ENCODE measurements at regions not wholly inside any gene's neighbourhood (a gene's known extent, or its start where the extent isn't known, plus 50 kb on each side); places are given as distances from the start of the nearest gene placed in this dataset.

GRCh38 chr6:106918115-106918514 is 56.4 kb downstream of the CD24 start:
- in situ Hi-C loops (cut with HindIII; ENCODE audit: low pct_unique_long_range_greater_than_20kb, low sequenced_read_pairs) = no loop called here
- DNase-seq (ENCODE audit: low read depth) = no peak

GRCh38 chr6:106916891-106917290 is 57.6 kb downstream of the CD24 start:
- no peak for DNase-seq (ENCODE audit: low read depth)
- in situ Hi-C loops (cut with HindIII; ENCODE audit: low pct_unique_long_range_greater_than_20kb, low sequenced_read_pairs) = no loop called here

GRCh38 chr6:106913676-106914280 is 60.8 kb downstream of the CD24 start:
- DNase-seq (ENCODE audit: low read depth) = no peak
- in situ Hi-C loops (cut with HindIII; ENCODE audit: low pct_unique_long_range_greater_than_20kb, low sequenced_read_pairs) = no loop called here

GRCh38 chr6:106913111-106913510 is 61.4 kb downstream of the CD24 start:
- no peak for DNase-seq (ENCODE audit: low read depth)
- in situ Hi-C loops (cut with HindIII; ENCODE audit: low pct_unique_long_range_greater_than_20kb, low sequenced_read_pairs) = no loop called here

- in situ Hi-C loops (cut with HindIII; ENCODE audit: low pct_unique_long_range_greater_than_20kb, low sequenced_read_pairs) = no loop called here
- DNase-seq (ENCODE audit: low read depth) = no peak
Measured at GRCh38 chr6:106912091-106912490, 62.4 kb downstream of the CD24 start.

GRCh38 chr6:106910999-106911949 is 63.3 kb downstream of the CD24 start:
- no peak for DNase-seq (ENCODE audit: low read depth)
- in situ Hi-C loops (cut with HindIII; ENCODE audit: low pct_unique_long_range_greater_than_20kb, low sequenced_read_pairs) = no loop called here

- DNase-seq (ENCODE audit: low read depth) = peak; percentile 82
Measured at GRCh38 chr6:106908386-106908840, 66.1 kb downstream of the CD24 start.

GRCh38 chr6:106907754-106908153 is 66.8 kb downstream of the CD24 start:
- no peak for DNase-seq (ENCODE audit: low read depth)
- in situ Hi-C loops (cut with HindIII; ENCODE audit: low pct_unique_long_range_greater_than_20kb, low sequenced_read_pairs) = no loop called here

More at GRCh38 chr6:106908386-106908840, 66.1 kb downstream of the CD24 start:
- in situ Hi-C loops (cut with HindIII; ENCODE audit: low pct_unique_long_range_greater_than_20kb, low sequenced_read_pairs) = no loop called here

GRCh38 chr6:106906232-106906631 is 68.3 kb downstream of the CD24 start:
- DNase-seq (ENCODE audit: low read depth) = no peak
- in situ Hi-C loops (cut with HindIII; ENCODE audit: low pct_unique_long_range_greater_than_20kb, low sequenced_read_pairs) = no loop called here

- no peak for DNase-seq (ENCODE audit: low read depth)
- in situ Hi-C loops (cut with HindIII; ENCODE audit: low pct_unique_long_range_greater_than_20kb, low sequenced_read_pairs) = no loop called here
Measured at GRCh38 chr6:106903299-106903698, 71.2 kb downstream of the CD24 start.

GRCh38 chr6:106901062-106901461 is 73.5 kb downstream of the CD24 start:
- DNase-seq (ENCODE audit: low read depth) = no peak
- in situ Hi-C loops (cut with HindIII; ENCODE audit: low pct_unique_long_range_greater_than_20kb, low sequenced_read_pairs) = no loop called here

- in situ Hi-C loops (cut with HindIII; ENCODE audit: low pct_unique_long_range_greater_than_20kb, low sequenced_read_pairs) = no loop called here
- no peak for DNase-seq (ENCODE audit: low read depth)
Measured at GRCh38 chr6:106899697-106900096, 74.8 kb downstream of the CD24 start.

GRCh38 chr6:106897580-106897979 is 76.9 kb downstream of the CD24 start:
- no peak for DNase-seq (ENCODE audit: low read depth)
- in situ Hi-C loops (cut with HindIII; ENCODE audit: low pct_unique_long_range_greater_than_20kb, low sequenced_read_pairs) = no loop called here

- in situ Hi-C loops (cut with HindIII; ENCODE audit: low pct_unique_long_range_greater_than_20kb, low sequenced_read_pairs) = no loop called here
- no peak for DNase-seq (ENCODE audit: low read depth)
Measured at GRCh38 chr6:106895703-106896040, 78.9 kb downstream of the CD24 start.

- in situ Hi-C loops (cut with HindIII; ENCODE audit: low pct_unique_long_range_greater_than_20kb, low sequenced_read_pairs) = no loop called here
- DNase-seq (ENCODE audit: low read depth) = peak; percentile 31
Measured at GRCh38 chr6:106894978-106895702, 79.4 kb downstream of the CD24 start.

- no peak for DNase-seq (ENCODE audit: low read depth)
Measured at GRCh38 chr6:106892186-106892585, 82.3 kb downstream of the CD24 start.

GRCh38 chr6:106890447-106890846 is 84.1 kb downstream of the CD24 start:
- in situ Hi-C loops (cut with HindIII; ENCODE audit: low pct_unique_long_range_greater_than_20kb, low sequenced_read_pairs) = no loop called here

More at GRCh38 chr6:106892186-106892585, 82.3 kb downstream of the CD24 start:
- in situ Hi-C loops (cut with HindIII; ENCODE audit: low pct_unique_long_range_greater_than_20kb, low sequenced_read_pairs) = no loop called here

GRCh38 chr6:106889692-106890091 is 84.8 kb downstream of the CD24 start:
- DNase-seq (ENCODE audit: low read depth) = no peak
- in situ Hi-C loops (cut with HindIII; ENCODE audit: low pct_unique_long_range_greater_than_20kb, low sequenced_read_pairs) = no loop called here

More at GRCh38 chr6:106890447-106890846, 84.1 kb downstream of the CD24 start:
- DNase-seq (ENCODE audit: low read depth) = no peak

Data from Caki2 (cell line).